Transverse colon (tissue), 4 donors: ENCODE measurements at regions not wholly inside any gene's neighbourhood (a gene's known extent, or its start where the extent isn't known, plus 50 kb on each side); places are given as distances from the start of the nearest gene placed in this dataset.

ENCODE experiments used
- POLR2A ChIP-seq: fragments of 450-650 bp; IDR thresholded peaks from one replicate; pipeline ENCODE4 v1.6.1; 2016; ENCODE audit warnings: antibody characterized with exemption, mild to moderate bottlenecking, moderate library complexity
- POLR2AphosphoS5 ChIP-seq, 3 donors: sonication (generic); formaldehyde crosslinking; IDR thresholded peaks; one replicate each; pipeline ENCODE4 v1.6.1; 2016; ENCODE audit warnings: antibody characterized with exemption in 3 of 3
- TF ChIP-seq, protein P1 (sequence below), 5 experiments: fragments of 200-600 bp in 3 of 5; fragments of 450-650 bp in 2 of 5; sonication (generic) in 3 of 5; IDR thresholded peaks; 1 replicate in 2 of 5; 2 replicates in 3 of 5; pipeline ENCODE4 v1.5.1; 2016 to 2017; ENCODE audit warnings: antibody characterized with exemption in 5 of 5, inconsistent platforms in 3 of 5, mild to moderate bottlenecking in 2 of 5, moderate library complexity in 1 of 5

DNA sequence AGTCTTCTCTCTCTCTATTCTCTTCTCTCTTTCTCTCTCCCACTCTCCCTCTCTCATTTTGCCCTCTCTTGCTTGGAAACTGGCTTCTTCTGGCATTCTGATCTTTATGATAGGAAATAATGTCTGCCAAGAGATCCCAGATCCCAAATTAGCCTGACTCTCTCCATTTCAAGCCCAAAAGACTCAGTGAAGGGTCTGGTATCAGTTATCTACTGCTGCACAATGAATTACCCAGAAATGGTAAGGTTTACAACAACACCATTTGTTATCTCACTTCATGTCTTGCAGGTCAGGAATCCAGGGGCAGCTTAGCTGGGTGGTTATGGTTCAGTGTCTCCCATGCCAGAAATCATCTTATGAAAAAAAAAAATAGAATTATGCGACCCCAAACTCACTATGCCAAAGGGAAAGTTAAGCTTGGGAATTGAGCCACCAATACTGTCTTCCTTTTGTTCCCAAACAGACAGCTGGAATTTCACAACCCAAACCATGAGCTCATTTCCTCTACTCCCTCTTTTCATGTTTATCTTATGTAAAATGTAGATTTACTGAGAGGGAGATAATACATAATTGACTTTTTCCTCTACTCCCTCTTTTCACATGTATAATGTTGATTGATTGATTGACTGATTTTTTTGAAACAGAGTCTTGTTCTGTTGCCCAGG is 67.8 kb upstream of the FICD start:
- TF ChIP-seq POLR2A (no peak), POLR2AphosphoS5 (IDR thresholded peaks at IDR 0.05) (no peak)
- TF ChIP-seq, protein P1, sequence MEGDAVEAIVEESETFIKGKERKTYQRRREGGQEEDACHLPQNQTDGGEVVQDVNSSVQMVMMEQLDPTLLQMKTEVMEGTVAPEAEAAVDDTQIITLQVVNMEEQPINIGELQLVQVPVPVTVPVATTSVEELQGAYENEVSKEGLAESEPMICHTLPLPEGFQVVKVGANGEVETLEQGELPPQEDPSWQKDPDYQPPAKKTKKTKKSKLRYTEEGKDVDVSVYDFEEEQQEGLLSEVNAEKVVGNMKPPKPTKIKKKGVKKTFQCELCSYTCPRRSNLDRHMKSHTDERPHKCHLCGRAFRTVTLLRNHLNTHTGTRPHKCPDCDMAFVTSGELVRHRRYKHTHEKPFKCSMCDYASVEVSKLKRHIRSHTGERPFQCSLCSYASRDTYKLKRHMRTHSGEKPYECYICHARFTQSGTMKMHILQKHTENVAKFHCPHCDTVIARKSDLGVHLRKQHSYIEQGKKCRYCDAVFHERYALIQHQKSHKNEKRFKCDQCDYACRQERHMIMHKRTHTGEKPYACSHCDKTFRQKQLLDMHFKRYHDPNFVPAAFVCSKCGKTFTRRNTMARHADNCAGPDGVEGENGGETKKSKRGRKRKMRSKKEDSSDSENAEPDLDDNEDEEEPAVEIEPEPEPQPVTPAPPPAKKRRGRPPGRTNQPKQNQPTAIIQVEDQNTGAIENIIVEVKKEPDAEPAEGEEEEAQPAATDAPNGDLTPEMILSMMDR (IDR thresholded peaks at IDR 0.05), result no peak
